Upper lobe of right lung (tissue), 1 donor: ENCODE measurements at regions not wholly inside any gene's neighbourhood (a gene's known extent, or its start where the extent isn't known, plus 50 kb on each side); places are given as distances from the start of the nearest gene placed in this dataset.
A peak's percentile ranks its signal among the peaks of the same experiment; 100 is the strongest.

Experiments
- ATAC-seq: fragments of 200-7000 bp; cut with Tn5 transposase; one replicate; pipeline ENCODE4 v1.9.1; 2020; ENCODE audit warnings: mild to moderate bottlenecking, moderate library complexity
- DNase-seq: peaks from one replicate; pipeline ENCODE4 v3.0.0-alpha.2; 2020
- H3K27ac ChIP-seq: fragments of 200-600 bp; one replicate; pipeline ENCODE4 v1.8.0; 2022
- H3K27me3 ChIP-seq: fragments of 200-600 bp; one replicate; pipeline ENCODE4 v1.8.0; 2022; ENCODE audit warnings: mild to moderate bottlenecking
- H3K36me3 ChIP-seq: fragments of 200-600 bp; one replicate; pipeline ENCODE4 v1.8.0; 2022
- H3K4me1 ChIP-seq: fragments of 200-600 bp; one replicate; pipeline ENCODE4 v1.8.0; 2022
- H3K4me3 ChIP-seq: fragments of 200-600 bp; one replicate; pipeline ENCODE4 v1.8.0; 2022; ENCODE audit warnings: mild to moderate bottlenecking
- H3K9me3 ChIP-seq: fragments of 200-600 bp; one replicate; pipeline ENCODE4 v1.8.0; 2022
- intact Hi-C: fragments of 100-400 bp; cut with DNase I; formaldehyde crosslinking; loops from one replicate; pipeline ENCODE4 v1.11.0; 2022
- TF ChIP-seq, protein P1 (sequence below): fragments of 200-600 bp; IDR thresholded peaks from one replicate; pipeline ENCODE4 v1.8.0; 2022; ENCODE audit warnings: antibody characterized with exemption
- donor health status: DM: no; HTN: yes; CAD: no; lungs with severe emphysema.

DNA sequence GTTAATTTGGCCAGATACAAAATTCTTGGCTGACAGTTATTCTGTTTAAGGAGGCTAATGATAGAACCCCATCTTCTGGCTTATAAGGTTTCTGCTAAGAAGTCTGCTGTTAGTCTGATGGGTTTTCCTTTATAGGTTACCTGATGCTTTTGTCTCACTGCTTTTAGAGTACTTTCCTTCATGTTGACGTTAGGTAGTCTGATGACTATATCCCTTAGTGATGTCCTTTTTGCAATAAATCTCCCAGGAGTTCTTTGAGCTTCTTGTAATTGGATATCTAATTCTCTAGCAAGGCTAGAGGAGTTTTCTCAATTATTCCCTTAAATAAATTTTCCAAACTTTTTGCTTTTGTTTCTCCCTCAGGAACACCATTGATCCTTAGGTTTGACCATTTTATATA, 114.1 kb upstream of the CDIN1 start:
- ATAC-seq = no peak
- Histone ChIP-seq H3K4me3 (no peak overlapping the region), H3K27ac (no peak overlapping the region), H3K27me3 (no peaks in the 10 kb centered on the region), H3K36me3 (no peaks in the 10 kb centered on the region), H3K4me1 (no peaks in the 10 kb centered on the region), H3K9me3 (no peaks in the 10 kb centered on the region)
- DNase-seq = no peak
- TF ChIP-seq, protein P1, sequence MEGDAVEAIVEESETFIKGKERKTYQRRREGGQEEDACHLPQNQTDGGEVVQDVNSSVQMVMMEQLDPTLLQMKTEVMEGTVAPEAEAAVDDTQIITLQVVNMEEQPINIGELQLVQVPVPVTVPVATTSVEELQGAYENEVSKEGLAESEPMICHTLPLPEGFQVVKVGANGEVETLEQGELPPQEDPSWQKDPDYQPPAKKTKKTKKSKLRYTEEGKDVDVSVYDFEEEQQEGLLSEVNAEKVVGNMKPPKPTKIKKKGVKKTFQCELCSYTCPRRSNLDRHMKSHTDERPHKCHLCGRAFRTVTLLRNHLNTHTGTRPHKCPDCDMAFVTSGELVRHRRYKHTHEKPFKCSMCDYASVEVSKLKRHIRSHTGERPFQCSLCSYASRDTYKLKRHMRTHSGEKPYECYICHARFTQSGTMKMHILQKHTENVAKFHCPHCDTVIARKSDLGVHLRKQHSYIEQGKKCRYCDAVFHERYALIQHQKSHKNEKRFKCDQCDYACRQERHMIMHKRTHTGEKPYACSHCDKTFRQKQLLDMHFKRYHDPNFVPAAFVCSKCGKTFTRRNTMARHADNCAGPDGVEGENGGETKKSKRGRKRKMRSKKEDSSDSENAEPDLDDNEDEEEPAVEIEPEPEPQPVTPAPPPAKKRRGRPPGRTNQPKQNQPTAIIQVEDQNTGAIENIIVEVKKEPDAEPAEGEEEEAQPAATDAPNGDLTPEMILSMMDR = no peak
- intact Hi-C loops = no loop called here

DNA sequence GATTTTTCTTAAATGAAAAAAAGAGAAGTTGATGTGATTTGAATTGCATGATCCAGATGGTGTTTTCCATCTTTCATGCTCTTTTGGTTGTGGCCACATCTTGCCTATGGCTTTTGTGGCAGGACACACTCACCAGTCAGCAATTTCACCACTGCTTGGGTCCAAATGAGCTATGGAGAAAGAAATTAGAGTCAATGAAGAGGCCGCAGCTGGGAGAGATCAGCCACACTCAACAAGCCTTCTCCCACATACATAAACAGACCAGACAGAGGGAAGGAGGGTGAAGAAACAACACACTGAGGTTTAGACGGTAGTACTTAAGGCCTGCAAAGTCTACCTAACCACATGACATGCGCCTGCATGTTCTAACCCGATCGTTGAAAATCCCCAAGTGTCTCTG, 110.7 kb upstream of the CDIN1 start:
- TF ChIP-seq, protein P1 = no peak
- no peak overlapping the region for H3K4me3 ChIP-seq
- no peak overlapping the region for H3K27ac ChIP-seq
- H3K27me3 ChIP-seq = no peaks in the 10 kb centered on the region
- H3K4me1 ChIP-seq = no peaks in the 10 kb centered on the region
- no peak for DNase-seq
- H3K36me3 ChIP-seq = no peaks in the 10 kb centered on the region
- no peaks in the 10 kb centered on the region for H3K9me3 ChIP-seq
- intact Hi-C loops = no loop called here
- ATAC-seq = peak; percentile 53

DNA sequence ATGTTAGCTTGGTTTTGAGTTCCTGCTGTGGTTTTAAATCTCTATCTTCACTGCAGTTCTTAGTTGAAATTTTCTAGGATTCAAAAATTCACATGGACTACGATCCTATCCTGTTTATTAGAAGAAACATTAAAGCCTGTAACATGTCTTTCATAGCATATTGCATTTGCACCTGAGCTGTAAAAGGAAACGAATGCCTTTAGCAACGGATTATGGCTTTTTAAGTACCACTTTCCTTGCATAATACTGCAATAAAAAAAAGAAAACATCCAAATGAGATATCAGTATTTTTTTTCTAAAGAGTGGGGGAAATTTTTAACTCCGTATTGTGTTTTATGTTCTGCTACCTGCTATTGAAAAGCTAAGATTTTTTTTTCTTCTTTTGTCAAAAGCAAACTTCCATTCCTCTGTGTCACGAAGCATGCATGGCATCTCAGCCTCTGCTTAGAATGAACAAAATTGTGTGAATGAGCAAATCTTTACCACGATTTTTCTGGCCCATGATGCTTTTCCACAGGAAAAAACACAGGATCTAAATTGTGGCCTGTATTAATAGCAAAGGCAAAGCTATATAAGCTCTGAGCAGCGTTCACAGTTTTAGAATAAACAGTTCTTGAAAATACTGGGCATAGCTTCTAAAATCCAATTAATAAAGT, 110.0 kb upstream of the CDIN1 start:
- ATAC-seq = no peak
- H3K36me3 ChIP-seq = no peaks in the 10 kb centered on the region
- TF ChIP-seq, protein P1 = no peak
- no peak for DNase-seq
- H3K27me3 ChIP-seq = no peaks in the 10 kb centered on the region
- intact Hi-C loops = no loop called here
- no peak overlapping the region for H3K4me3 ChIP-seq
- H3K27ac ChIP-seq = no peak overlapping the region
- no peaks in the 10 kb centered on the region for H3K9me3 ChIP-seq
- H3K4me1 ChIP-seq = no peaks in the 10 kb centered on the region

DNA sequence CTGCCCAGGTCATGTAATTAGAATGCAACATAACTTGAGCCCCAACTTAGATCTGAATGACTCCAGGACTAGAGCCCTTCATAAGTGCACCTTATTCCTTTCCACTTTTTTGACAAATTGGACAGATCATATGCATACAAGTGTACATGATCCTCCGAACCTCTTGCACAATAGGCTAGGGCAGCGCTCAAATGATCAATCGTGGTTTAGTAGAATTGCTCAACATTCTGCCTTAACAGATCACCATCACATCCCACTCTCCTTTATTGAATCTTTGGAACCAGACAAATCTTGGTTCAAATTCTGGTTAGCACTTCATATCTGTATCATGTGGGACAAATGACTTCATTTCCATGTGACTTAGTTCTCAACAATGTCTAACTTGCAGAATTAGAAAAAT, 106.8 kb upstream of the CDIN1 start:
- ATAC-seq (no peak), DNase-seq (no peak)
- no peaks in the 10 kb centered on the region for H3K4me1 ChIP-seq
- H3K9me3 ChIP-seq = no peaks in the 10 kb centered on the region
- H3K36me3 ChIP-seq = no peaks in the 10 kb centered on the region
- TF ChIP-seq, protein P1 = no peak
- no peak overlapping the region for H3K27ac ChIP-seq
- intact Hi-C loops = no loop called here
- no peak overlapping the region for H3K4me3 ChIP-seq
- H3K27me3 ChIP-seq = no peaks in the 10 kb centered on the region

DNA sequence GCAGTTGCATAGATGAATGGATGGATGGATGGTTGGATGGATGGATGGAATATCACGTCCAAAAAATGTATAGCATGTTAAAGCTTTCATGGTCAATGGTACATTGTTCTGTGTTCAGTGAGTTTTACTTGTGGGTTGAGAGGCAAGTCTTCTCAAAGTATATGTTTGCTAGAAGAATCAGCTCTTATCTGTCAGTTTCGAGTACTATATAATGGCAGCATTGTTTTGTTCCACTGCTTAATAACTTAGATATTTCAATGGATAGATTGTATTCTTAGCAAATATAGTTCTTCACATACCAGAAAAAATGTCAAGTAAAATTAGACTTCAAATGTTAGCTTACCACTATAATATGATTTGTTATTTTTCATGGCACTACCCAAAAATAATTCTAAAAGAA, 100.9 kb upstream of the CDIN1 start:
- DNase-seq (no peak), ATAC-seq (no peak)
- H3K9me3 ChIP-seq = no peaks in the 10 kb centered on the region
- intact Hi-C loops = no loop called here
- no peaks in the 10 kb centered on the region for H3K27me3 ChIP-seq
- no peaks in the 10 kb centered on the region for H3K36me3 ChIP-seq
- H3K4me1 ChIP-seq = no peaks in the 10 kb centered on the region
- no peak overlapping the region for H3K27ac ChIP-seq
- TF ChIP-seq, protein P1 = no peak
- no peak overlapping the region for H3K4me3 ChIP-seq
